ENCODE measurements at regions not wholly inside any gene's neighbourhood (a gene's known extent, or its start where the extent isn't known, plus 50 kb on each side); places are given as distances from the start of the nearest gene placed in this dataset.

DNA sequence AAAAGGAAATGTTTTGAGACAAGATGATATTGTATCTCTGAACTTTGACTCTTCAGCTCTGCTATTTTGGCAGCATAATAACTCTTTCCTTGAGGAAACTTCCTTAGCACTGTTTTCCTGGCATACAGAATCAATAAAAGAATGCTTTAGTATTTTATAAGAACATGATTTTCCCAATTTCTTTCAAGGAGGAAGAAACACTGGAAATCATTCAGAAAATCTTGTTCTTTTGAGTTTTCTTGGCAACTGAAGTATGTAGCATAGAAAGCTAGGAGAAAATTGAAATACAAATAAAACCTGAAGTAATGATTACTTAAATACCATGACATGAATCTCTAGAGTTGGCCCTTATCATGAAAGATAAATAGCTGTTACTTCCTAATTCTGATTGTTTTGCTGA, 461.4 kb upstream of the ZNF608 start:
- TF ChIP-seq, protein P1, sequence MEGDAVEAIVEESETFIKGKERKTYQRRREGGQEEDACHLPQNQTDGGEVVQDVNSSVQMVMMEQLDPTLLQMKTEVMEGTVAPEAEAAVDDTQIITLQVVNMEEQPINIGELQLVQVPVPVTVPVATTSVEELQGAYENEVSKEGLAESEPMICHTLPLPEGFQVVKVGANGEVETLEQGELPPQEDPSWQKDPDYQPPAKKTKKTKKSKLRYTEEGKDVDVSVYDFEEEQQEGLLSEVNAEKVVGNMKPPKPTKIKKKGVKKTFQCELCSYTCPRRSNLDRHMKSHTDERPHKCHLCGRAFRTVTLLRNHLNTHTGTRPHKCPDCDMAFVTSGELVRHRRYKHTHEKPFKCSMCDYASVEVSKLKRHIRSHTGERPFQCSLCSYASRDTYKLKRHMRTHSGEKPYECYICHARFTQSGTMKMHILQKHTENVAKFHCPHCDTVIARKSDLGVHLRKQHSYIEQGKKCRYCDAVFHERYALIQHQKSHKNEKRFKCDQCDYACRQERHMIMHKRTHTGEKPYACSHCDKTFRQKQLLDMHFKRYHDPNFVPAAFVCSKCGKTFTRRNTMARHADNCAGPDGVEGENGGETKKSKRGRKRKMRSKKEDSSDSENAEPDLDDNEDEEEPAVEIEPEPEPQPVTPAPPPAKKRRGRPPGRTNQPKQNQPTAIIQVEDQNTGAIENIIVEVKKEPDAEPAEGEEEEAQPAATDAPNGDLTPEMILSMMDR (conservative IDR thresholded peaks at IDR 0.05; ENCODE audit: low read length): no peak
- no peak for TF ChIP-seq EZH2phosphoT487 (IDR thresholded peaks at IDR 0.05; ENCODE audit: borderline replicate concordance, low read depth, low read length)
